Progenitor cell of endocrine pancreas (in vitro differentiated cells): ENCODE measurements at regions not wholly inside any gene's neighbourhood (a gene's known extent, or its start where the extent isn't known, plus 50 kb on each side); places are given as distances from the start of the nearest gene placed in this dataset.

Experiments
- DNase-seq: peaks from one replicate; pipeline ENCODE4 v3.0.0; 2021; ENCODE audit warnings: low spot score; ENCODE audit not compliant: unreplicated experiment
- H3K27ac Mint-ChIP-seq: 2 replicates; pipeline ENCODE4 v1.8.0; 2021; ENCODE audit warnings: mild to moderate bottlenecking, moderate library complexity, mixed read lengths
- H3K27me3 Mint-ChIP-seq: 2 replicates; pipeline ENCODE4 v1.8.0; 2021; ENCODE audit warnings: mixed read lengths
- H3K36me3 Mint-ChIP-seq: 2 replicates; pipeline ENCODE4 v1.8.0; 2022; ENCODE audit warnings: mixed read lengths; ENCODE audit not compliant: insufficient read depth
- H3K4me1 Mint-ChIP-seq: 2 replicates; pipeline ENCODE4 v1.8.0; 2021; ENCODE audit warnings: low read depth, mixed read lengths
- H3K4me3 Mint-ChIP-seq: 2 replicates; pipeline ENCODE4 v1.8.0; 2021; ENCODE audit warnings: low read depth, mild to moderate bottlenecking, moderate library complexity, mixed read lengths
- H3K9me3 Mint-ChIP-seq: 2 replicates; pipeline ENCODE4 v1.8.0; 2021; ENCODE audit warnings: low read depth, mixed read lengths
- CTCF ChIP-seq: fragments of 200-600 bp; sonication (generic); IDR thresholded peaks from one replicate; pipeline ENCODE4 v1.5.0; 2021; ENCODE audit warnings: antibody characterized with exemption, mild to moderate bottlenecking; ENCODE audit not compliant: unreplicated experiment

DNA sequence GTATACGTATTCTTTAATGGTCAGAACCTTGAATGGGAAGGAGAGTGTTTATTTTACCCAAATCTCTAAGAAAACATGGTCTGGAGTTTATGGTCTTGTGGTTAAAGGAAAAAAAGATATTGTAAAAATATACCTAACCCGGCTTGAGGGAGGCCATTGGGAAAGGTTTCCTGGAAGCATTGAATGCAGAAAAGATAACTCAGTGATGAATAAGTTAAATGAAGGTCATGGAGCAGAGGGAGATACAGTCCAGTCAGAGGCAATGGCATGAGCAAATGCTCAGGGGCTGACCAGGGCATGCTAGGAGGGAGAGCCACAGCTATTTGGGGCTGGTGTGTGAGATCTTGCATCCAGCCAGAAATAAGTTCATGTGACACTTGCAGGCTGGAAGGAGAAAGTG lies 430.4 kb upstream of the CDH5 start:
- Mint-ChIP-seq H3K27ac (no peak overlapping the region), H3K9me3 (no peaks in the 10 kb centered on the region), H3K36me3 (no peaks in the 10 kb centered on the region), H3K4me3 (no peak overlapping the region), H3K27me3 (no peaks in the 10 kb centered on the region), H3K4me1 (no peaks in the 10 kb centered on the region)
- no peak for TF ChIP-seq CTCF
- no peak for DNase-seq

GRCh38 chr16:65934443-65934842 lies 432.0 kb upstream of the CDH5 start:
- no peaks in the 10 kb centered on the region for H3K4me1 Mint-ChIP-seq
- no peak overlapping the region for H3K27ac Mint-ChIP-seq
- H3K4me3 Mint-ChIP-seq: no peak overlapping the region
- TF ChIP-seq CTCF: no peak
- no peaks in the 10 kb centered on the region for H3K36me3 Mint-ChIP-seq
- H3K27me3 Mint-ChIP-seq: no peaks in the 10 kb centered on the region
- no peak for DNase-seq
- H3K9me3 Mint-ChIP-seq: peaks cover 9% of the 10 kb centered on the region

DNA sequence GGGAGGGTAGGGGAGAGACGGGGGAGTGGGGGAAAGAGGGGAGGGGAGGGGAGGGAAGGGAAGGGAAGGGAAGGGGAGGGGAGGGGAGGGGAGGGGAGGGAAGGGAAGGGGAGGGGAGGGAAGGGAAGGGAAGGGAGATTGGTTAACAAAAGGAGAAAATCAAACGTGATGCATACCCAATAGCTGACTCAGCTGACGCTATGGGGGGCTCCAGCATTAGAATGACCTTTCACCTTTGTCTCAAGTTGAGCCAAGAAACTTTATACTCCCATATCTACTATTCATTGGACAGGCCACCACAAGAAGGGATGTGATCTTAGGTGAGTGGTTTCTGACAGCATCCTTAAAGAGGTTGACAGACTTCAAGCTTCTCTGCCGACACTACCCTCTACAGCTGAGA lies 432.8 kb upstream of the CDH5 start:
- TF ChIP-seq CTCF: no peak
- Mint-ChIP-seq H3K4me1 (no peaks in the 10 kb centered on the region), H3K4me3 (no peak overlapping the region), H3K9me3 (peaks cover 14% of the 10 kb centered on the region), H3K36me3 (no peaks in the 10 kb centered on the region), H3K27ac (no peak overlapping the region), H3K27me3 (no peaks in the 10 kb centered on the region)
- DNase-seq: no peak

DNA sequence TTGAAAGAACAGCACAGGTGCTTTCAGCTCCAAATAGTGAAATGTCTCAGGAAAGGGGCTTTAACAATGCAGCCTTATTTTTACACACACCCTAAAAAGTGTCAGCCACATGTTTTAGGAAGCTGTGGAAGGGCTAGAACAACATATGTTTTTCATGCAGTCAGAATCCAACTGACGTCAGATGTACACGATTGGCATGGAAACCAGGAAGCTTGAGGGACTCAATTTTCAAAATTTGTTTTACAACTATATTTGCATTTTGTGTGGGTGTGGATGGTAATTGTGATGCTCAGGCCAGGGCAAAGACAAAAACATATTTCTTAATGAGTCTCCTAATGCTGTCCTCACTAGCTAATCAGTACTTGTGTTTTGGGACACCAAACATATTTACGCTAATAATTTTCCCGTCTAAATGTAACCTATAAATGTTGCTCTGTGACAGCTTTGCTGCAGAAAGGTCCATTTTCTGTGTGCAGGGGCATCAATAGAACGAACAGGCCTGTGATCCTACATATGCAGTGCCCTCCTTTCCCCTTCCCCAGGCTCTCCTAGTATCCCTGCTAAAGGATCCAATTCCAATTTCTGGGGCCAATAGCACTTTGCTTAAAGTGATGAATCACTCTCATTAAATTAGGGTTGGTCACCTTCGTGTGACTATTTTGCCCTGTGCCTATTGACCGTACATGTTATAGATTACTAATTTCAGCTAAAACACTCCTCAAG lies 434.0 kb upstream of the CDH5 start:
- H3K4me3 Mint-ChIP-seq: no peak overlapping the region
- H3K27ac Mint-ChIP-seq: no peak overlapping the region
- peaks cover 7% of the 10 kb centered on the region for H3K27me3 Mint-ChIP-seq
- no peak for TF ChIP-seq CTCF
- DNase-seq: no peak
- peaks cover 17% of the 10 kb centered on the region for H3K9me3 Mint-ChIP-seq
- no peaks in the 10 kb centered on the region for H3K4me1 Mint-ChIP-seq
- H3K36me3 Mint-ChIP-seq: no peaks in the 10 kb centered on the region

- Mint-ChIP-seq H3K36me3 (no peaks in the 10 kb centered on the region), H3K9me3 (no peaks in the 10 kb centered on the region), H3K27ac (no peak overlapping the region), H3K4me1 (no peaks in the 10 kb centered on the region), H3K4me3 (no peak overlapping the region), H3K27me3 (peaks cover 19% of the 10 kb centered on the region)
- DNase-seq: no peak
- no peak for TF ChIP-seq CTCF
Measured at GRCh38 chr16:65922923-65923322, 443.6 kb upstream of the CDH5 start.
